UCSD-AML1 (cell line): ENCODE measurements at regions not wholly inside any gene's neighbourhood (a gene's known extent, or its start where the extent isn't known, plus 50 kb on each side); places are given as distances from the start of the nearest gene placed in this dataset.

Source experiments
- DNase-seq: peaks from one replicate; lab custom pipeline; 2025; ENCODE audit not compliant: unreplicated experiment; lab: John Stamatoyannopoulos, UW

DNA sequence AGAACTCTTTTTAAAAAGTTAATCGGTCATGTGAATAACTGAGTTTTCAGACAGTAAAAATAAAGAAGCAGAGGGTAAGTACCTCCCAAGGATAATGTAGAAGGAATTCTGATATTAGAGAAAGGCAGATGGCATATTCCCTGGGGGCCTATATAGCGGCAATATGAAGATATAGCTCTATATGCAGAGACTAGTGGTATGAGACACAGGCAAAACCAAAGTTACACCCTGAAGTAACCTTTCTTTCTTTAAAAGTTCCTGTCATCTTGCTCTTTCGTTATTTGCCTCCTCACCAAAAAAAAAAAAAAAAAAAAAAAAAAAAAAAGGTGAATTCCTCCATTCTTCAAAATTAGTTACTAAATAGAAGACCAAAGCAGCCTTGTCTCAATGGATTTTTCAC lies 76.2 kb upstream of the ARHGAP32 start:
- DNase-seq = no peak

DNA sequence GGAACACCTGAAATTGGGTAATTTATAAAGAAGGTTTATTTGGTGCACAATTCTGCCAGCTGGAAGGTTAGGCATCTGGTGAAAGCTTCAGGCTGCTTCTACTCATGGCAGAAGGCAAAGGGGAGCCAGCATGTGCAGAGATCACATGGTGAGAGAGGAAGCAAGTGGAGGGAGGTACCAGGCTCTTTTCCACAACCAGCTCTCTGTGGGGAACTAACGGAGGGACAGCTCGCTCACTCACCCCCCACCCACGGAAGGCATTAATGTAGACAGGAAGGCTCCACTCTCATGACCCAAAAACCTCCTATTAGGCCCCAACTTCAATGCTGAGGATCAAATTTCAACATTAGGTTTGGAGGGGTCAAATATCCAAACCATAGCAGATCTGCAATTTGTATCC lies 75.6 kb upstream of the ARHGAP32 start:
- no peak for DNase-seq

DNA sequence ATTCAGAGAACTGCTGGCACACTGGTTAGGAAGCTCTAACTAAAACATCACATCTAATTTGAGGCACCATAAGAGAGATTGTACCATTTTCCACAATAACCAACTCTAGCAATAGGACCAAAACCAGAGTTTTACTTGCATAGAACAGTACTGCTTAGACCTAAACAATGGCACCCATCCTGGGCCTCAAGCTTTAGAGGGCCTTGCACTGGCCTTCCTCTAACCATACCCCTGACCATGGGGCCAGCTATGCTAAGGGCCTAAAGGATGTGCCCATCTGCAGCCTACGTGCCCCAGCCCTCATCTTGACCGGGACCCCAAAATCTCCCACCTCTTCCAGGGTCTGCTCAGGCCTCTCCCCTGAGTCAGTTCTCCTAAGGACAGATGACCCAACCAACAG lies 74.4 kb upstream of the ARHGAP32 start:
- DNase-seq = no peak

DNA sequence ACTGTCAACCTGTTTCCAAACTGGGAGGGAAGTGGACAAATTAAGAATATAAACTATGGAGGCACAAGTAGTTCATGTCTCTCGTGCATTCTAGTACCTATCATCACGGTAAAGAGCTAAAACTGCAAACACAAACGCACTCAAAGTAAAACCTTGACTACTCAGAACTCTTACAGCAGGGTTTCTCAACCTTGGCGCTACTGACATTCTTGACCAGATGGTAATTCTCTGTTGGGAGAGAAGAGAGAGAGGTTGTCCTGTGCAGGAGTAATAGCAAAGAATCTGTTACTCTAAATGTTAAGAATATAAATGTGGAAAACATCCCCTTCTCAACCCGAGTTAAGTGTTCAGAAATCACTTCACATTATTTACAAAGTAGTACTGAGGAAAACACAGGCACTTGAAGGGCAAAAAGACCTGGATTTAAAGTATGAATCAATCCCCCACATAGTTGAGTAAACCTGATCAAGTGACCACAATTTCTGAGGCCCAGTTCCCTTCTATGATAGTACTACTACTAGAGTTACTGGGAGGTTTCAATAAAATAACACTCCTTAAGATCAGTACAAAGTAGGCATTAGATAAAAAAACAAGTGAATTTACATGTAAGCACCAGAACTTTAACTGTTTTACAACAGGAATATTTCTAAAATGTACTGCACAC lies 73.1 kb upstream of the ARHGAP32 start:
- no peak for DNase-seq

DNA sequence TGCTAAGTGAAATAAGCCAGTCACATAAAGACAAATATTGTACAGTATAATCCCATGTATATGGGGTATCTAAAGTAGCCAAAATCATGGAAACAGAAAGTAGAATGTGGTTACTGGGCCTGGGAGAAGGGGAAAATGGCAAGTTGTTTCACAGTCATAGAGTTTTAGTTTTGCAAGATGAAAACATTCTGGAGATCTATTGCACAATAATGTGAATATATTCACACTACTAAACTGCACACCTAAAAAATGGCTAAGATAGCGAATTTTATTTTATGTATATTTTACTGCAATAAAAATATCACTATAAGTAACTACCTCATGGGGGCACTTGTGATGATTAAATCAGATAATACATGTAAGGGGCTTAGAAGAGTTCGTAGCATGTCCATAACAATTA lies 72.0 kb upstream of the ARHGAP32 start:
- no peak for DNase-seq

DNA sequence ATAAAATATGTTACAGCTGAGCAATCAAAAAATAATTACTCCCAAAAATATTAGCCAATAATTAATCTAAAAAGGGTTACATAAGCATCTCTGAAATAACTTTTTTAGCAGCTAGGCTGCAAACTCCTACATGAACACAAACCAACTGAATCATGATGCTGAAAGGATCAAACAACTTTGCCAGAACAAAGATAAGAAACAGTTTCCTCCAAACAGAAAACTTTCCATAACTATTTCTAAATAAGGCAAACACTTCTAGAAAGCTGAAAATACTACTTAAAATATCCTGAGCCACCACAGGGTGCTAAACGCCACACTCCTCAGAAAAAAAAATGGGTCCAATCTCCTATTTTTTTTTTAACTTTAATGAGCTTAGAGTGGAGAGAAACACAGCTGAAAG lies 68.6 kb upstream of the ARHGAP32 start:
- no peak for DNase-seq

DNA sequence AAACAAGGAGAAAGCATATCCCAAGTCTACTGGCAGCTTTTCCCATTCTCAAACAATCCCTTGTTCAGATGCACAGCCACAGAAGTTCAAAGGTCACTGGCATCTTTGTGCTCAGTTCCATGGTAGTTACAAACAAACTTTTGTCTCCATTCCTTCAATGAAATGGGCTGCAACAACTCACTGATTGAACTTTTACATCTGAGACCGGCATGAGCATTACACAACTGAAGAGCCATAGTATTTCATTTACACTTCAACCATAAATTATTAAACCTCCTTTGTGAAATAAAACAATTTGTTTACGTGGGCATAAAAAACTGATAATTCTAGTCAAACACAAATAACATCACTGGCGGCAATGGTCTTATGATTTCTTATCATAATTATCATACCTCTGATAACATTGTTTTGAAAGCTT lies 67.8 kb upstream of the ARHGAP32 start:
- DNase-seq = no peak

DNA sequence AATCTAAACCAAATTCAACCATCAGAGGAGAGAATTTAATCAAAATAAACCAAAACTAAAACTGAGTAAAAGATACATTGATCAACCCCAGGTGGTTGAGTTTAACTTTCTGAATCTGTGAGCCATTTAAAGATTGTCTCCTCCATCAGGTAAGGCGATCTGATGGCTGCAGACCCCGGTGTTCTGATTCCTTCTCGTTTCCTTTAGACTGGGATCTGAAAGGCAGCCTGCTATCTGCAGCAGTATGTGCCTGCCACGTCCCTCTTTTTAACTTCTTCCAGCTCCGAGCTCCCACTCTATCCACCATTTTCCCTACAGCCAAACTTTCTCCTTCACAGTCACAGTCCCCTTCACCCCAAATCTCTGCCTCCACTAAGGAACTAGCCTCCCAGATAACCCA lies 66.1 kb upstream of the ARHGAP32 start:
- no peak for DNase-seq

DNA sequence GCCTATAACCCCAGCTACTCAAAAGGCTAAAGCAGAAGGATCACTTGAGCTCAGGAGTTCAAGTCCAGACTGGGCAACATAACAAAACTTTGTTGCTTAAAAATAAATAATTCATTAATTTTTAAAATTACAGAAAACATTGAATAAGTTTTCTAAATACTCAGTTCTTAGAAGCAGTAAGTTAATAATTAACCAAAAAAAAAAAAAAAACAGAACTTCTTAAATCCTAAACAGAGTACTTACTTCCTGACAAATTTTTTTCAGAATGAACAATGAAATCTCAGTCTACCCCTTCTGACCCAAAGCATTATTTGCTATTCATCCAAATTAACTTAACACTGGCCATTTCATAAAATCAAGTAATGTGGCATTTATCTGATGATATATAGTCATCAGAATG lies 65.4 kb upstream of the ARHGAP32 start:
- no peak for DNase-seq

DNA sequence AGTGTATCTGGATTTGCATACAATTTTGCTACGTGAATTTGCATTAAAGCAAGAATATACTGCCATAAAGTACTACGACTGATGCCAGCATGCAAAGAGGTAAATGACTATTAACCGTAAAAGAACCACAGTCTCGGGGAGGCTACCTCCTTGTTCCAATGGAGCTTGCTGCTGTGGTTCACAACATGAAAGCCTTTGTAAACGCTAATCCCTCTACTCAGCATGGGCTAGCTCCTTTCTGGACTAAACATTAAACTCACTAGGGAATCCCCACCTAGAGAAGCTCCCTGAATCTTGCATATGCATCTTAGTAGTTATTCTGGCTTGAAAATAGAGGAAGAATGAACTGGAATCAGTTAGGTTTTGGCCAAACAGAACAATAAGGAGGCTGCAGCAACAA lies 60.5 kb upstream of the ARHGAP32 start:
- no peak for DNase-seq

DNA sequence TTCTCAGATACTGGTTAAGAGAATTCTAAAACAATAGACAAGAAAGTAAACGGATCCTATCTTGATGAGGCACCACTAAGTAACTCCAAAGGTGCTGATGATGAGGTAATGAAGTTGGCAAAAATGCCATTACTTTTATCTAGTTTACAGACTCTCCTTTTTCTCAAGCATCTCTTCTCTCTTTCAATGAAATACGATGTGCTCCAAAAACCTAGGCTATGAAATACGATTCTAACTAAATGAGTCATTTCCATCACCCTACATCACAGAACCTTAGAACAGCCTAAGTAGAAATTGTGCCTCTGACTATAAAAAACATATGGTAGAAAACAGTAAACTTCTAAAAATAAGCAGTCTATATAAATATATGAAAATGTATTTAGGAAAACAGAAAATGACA lies 58.9 kb upstream of the ARHGAP32 start:
- DNase-seq = no peak

DNA sequence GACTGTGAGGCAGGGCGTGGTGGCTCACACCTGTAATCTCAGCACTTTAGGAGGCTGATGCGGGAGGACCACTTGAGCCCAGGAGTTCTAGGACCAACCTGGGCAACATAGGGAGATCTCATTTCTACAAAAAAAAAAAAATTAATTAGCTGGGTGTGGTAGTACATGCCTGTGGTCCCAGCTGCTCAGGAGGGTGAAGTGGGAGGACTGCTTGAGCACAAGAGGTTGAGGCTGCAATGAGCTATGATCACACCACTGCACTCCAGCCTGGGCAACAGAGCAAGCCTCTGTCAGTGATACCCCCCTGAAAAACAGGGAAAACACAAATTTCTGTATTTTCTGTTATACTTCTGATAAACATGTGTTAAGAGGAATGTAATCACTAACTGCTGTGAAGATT lies 57.8 kb upstream of the ARHGAP32 start:
- DNase-seq = no peak

DNA sequence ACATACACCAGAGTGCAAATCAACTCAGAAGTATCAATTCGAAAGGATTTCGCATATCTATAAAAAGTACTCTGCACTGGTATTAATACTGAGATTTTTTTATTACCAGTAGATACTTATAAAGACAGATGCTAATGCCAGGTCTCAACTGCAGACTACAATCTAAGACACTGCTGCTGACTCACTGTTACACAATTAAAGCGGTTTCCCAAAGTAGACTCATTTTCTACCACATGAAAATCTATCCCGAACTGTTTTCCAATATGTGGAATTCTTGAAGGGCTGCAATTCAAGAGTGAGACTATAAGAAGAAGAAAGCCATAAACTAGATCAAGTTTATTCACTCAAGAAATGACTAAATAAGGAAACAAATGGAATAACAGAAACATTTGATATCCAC lies 57.2 kb upstream of the ARHGAP32 start:
- no peak for DNase-seq

DNA sequence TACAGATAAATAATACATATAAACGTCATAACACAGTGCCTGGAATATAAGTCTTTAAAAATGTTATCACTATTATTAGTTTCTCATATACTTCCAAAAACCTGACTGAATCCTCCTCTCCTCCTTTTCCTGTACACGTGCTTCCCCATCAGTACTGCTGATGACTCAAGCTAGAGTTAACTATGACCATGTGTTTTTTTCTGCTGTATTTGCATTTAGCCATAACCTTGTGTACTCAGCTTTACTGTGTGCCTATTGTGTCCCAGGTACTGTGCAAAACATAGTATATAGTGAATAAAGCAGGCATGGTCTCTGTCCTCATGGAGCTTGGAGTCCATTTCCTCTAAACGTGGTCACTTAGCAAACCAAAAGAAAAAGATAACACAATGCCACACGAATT lies 56.5 kb upstream of the ARHGAP32 start:
- no peak for DNase-seq

DNA sequence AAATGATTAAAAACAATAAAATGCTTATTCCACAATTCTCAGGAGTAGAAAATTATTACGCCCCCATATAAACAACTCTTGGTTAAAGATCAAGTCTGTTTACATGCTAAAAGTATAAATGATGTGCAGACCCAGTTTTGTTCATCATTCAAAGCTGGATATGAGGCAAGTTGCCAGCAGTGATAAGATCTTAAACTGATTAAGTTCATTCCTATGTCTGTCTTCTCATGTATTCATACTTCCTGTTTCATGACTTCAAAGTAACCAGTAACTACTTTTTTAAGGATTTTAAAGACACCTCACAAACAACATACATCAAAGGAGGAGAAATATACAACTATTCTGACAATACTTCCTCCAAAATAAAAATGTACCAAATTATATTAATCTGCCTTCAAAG lies 55.0 kb upstream of the ARHGAP32 start:
- DNase-seq = no peak

DNA sequence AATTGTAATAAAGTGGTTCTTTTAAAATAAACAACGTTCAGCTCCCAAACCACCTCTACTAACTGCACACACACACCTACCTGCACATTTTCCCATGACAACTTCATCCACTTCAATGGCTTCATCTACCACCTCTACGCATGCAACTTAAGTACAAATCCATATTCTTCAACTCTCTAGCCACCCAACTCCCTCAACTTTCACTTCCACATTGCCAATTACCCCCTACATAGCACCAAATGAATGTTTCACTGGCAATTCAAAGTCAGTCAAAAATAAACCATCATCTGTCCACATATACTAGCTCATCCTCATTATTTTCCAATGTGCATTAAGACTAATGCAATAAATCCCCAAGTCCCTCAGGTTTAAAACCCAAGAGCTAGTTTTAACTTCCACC lies 50.7 kb upstream of the ARHGAP32 start:
- DNase-seq = no peak
